Calu3 (cell line): ENCODE measurements at regions not wholly inside any gene's neighbourhood (a gene's known extent, or its start where the extent isn't known, plus 50 kb on each side); places are given as distances from the start of the nearest gene placed in this dataset.
A peak's percentile ranks its signal among the peaks of the same experiment; 100 is the strongest.
"Not testable (repeated sequence)": the region's sequence is repeated elsewhere in the genome, so short reads cannot be mapped to it uniquely, and the experiment has no call there.

Experiments used
- BruUV-seq: library from RNA; stranded (reverse); fragments of 400-500 nt; replicated peaks from 2 replicates; lab custom pipeline; 2021; lab: Mats Ljungman, UMichigan
- CTCF ChIA-PET: fragments of 300-600 bp; sonication (Branson Sonifier 250); formaldehyde crosslinking; loops from one replicate; lab custom pipeline; 2022; ENCODE audit warnings: antibody characterized with exemption; lab: Charles Lee
- DNase-seq: peaks from one replicate; pipeline ENCODE4 v3.0.0; 2022
- H3K27ac Mint-ChIP-seq: one replicate; pipeline ENCODE4 v1.8.0; 2022; ENCODE audit warnings: mixed read lengths; ENCODE audit not compliant: unreplicated experiment
- H3K27me3 Mint-ChIP-seq: one replicate; pipeline ENCODE4 v1.8.0; 2022; ENCODE audit warnings: mixed read lengths; ENCODE audit not compliant: unreplicated experiment
- H3K36me3 Mint-ChIP-seq: one replicate; pipeline ENCODE4 v1.8.0; 2022; ENCODE audit warnings: mild to moderate bottlenecking, moderate library complexity, mixed read lengths; ENCODE audit not compliant: insufficient read depth, unreplicated experiment
- H3K4me1 Mint-ChIP-seq: one replicate; pipeline ENCODE4 v1.8.0; 2022; ENCODE audit warnings: mild to moderate bottlenecking, low read depth, mixed read lengths; ENCODE audit not compliant: unreplicated experiment
- H3K4me3 Mint-ChIP-seq: one replicate; pipeline ENCODE4 v1.8.0; 2022; ENCODE audit warnings: mild to moderate bottlenecking, low read depth, moderate library complexity, mixed read lengths; ENCODE audit not compliant: unreplicated experiment
- H3K9me3 Mint-ChIP-seq: one replicate; pipeline ENCODE4 v1.8.0; 2022; ENCODE audit warnings: low read depth, mixed read lengths; ENCODE audit not compliant: unreplicated experiment
- intact Hi-C: fragments of 100-400 bp; cut with micrococcal nuclease; formaldehyde crosslinking; loops from one replicate; pipeline ENCODE4 v1.10.0; 2022; ENCODE audit not compliant: unreplicated experiment
- TF ChIP-seq, protein P1 (sequence below): fragments of 200-600 bp; IDR thresholded peaks from one replicate; pipeline ENCODE4 v1.8.0; 2022; ENCODE audit warnings: antibody characterized with exemption; ENCODE audit not compliant: unreplicated experiment

DNA sequence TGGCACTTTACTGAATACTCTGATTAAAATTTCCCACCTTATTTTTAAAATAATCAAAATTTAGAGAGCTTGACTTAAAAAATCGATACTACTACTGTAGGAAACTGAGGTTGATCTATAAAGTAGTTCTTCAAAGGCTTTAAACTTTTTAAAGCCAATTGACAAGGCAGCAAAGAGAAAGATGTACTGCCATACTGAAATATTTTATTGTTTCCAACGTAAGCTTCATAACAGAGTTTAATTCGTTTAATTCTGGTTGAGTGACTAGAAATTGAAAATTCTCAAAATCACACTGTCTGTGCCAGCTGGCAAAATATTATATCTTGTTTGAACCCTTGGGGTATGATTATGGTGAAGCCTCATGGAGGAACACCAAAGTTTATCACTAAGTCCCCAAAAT lies 207.6 kb downstream of the UNC5CL start:
- no peaks in the 10 kb centered on the region for H3K9me3 Mint-ChIP-seq
- no peaks in the 10 kb centered on the region for H3K4me1 Mint-ChIP-seq
- peaks cover 71% of the 10 kb centered on the region for H3K27me3 Mint-ChIP-seq
- TF ChIP-seq, protein P1, sequence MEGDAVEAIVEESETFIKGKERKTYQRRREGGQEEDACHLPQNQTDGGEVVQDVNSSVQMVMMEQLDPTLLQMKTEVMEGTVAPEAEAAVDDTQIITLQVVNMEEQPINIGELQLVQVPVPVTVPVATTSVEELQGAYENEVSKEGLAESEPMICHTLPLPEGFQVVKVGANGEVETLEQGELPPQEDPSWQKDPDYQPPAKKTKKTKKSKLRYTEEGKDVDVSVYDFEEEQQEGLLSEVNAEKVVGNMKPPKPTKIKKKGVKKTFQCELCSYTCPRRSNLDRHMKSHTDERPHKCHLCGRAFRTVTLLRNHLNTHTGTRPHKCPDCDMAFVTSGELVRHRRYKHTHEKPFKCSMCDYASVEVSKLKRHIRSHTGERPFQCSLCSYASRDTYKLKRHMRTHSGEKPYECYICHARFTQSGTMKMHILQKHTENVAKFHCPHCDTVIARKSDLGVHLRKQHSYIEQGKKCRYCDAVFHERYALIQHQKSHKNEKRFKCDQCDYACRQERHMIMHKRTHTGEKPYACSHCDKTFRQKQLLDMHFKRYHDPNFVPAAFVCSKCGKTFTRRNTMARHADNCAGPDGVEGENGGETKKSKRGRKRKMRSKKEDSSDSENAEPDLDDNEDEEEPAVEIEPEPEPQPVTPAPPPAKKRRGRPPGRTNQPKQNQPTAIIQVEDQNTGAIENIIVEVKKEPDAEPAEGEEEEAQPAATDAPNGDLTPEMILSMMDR, result no peak
- CTCF ChIA-PET, result no interaction called here
- no peaks in the 10 kb centered on the region for H3K36me3 Mint-ChIP-seq
- BruUV-seq, result no TSS peak
- no peak overlapping the region for H3K4me3 Mint-ChIP-seq
- DNase-seq, result no peak
- H3K27ac Mint-ChIP-seq, result no peak overlapping the region
- intact Hi-C loops, result no loop called here

DNA sequence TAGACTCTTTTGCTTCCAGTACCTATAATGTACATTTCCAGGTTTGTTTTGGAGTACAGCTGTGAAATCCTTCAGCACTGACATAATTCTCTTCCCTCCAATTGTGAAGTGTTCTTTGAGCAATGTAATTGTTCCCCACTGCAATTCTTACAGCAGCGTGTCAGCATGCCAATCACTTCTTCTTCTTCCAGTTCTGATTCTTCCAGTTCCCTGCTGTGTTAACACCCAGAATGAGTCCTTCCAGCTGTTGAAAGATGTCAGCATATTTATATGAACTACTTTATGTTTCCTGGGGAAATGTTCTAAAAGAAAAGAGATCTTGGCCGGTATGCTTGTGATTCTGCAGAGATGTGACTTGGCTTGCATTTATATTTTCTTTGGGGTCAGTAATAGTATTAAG lies 213.9 kb downstream of the UNC5CL start:
- intact Hi-C loops, result no loop called here
- H3K4me1 Mint-ChIP-seq, result no peaks in the 10 kb centered on the region
- no peak overlapping the region for H3K27ac Mint-ChIP-seq
- TF ChIP-seq, protein P1, result no peak
- no TSS peak for BruUV-seq
- CTCF ChIA-PET, result no interaction called here
- no peaks in the 10 kb centered on the region for H3K36me3 Mint-ChIP-seq
- peaks cover 60% of the 10 kb centered on the region for H3K27me3 Mint-ChIP-seq
- no peak overlapping the region for H3K4me3 Mint-ChIP-seq
- DNase-seq, result no peak
- H3K9me3 Mint-ChIP-seq, result no peaks in the 10 kb centered on the region

DNA sequence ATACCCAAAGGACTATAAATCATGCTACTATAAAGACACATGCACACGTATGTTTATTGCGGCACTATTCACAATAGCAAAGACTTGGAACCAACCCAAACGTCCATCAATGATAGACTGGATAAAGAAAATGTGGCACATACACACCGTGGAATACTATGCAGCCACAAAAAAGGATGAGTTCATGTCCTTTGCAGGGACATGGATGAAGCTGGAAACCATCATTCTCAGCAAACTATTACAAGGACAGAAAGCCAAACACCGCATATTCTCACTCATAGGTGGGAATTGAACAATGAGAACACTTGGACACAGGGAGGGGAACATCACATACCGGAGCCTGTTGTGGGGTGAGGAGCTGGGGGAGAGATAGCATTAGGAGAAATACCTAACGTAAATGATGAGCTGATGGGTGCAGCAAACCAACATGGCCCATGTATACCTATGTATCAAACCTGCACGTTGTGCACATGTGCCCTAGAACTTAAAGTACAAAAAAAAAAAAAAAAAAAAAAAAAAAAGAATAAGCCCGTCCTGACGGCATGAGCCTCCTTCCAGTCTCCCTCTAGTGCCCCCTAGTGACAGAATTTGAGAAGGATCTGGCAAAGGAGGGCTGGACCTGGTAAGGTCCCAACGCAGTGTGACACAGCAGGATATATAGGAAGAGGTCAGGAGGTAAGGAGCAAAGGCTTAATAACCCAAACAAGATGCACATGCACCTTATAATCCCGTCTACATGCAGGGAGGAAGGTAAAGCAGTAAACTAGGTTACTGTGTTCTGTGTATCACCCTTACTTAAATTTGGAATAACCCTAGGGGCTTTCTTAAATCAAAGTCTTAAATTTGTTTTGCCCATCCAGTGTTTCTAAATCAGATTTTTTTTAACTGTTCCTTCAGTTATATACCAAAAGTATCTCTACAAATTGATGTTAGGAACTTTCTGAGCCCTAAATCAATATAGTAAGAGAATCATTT lies 214.8 kb downstream of the UNC5CL start:
- H3K4me1 Mint-ChIP-seq, intact Hi-C loops, H3K36me3 Mint-ChIP-seq, H3K4me3 Mint-ChIP-seq, H3K9me3 Mint-ChIP-seq, BruUV-seq, H3K27ac Mint-ChIP-seq: not testable (repeated sequence)
- peaks cover 60% of the 10 kb centered on the region for H3K27me3 Mint-ChIP-seq
- CTCF ChIA-PET, result interaction anchor here (0.7 kb wide), 1 partner anchor 357 kb away, joined by 3 read pairs; no protein-coding TSS in a partner anchor
- TF ChIP-seq, protein P1, result peak; percentile 45
- DNase-seq, result peak; percentile 56

DNA sequence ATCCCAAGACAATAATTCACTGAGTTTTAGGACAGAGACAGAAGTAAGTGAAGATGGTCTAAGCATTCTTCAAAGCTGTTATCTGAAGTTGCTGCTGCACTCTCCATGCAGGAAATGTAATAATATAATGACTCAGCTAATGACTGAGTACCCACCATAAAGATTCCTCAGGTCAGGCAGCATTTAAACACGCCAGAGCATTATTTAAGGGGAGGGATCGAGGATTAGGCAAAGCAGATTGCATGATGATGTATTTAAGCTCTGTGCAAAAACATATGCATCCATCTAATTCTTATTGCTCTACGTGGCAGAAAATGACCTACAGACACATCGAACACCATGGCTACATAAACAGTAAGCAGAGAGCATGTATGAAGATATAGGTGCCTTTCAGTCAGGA lies 216.4 kb downstream of the UNC5CL start:
- H3K27me3 Mint-ChIP-seq, result peaks cover 60% of the 10 kb centered on the region
- H3K9me3 Mint-ChIP-seq, result no peaks in the 10 kb centered on the region
- H3K27ac Mint-ChIP-seq, result no peak overlapping the region
- BruUV-seq, result no TSS peak
- TF ChIP-seq, protein P1, result no peak
- no peak for DNase-seq
- CTCF ChIA-PET, result no interaction called here
- H3K4me3 Mint-ChIP-seq, result no peak overlapping the region
- no peaks in the 10 kb centered on the region for H3K36me3 Mint-ChIP-seq
- intact Hi-C loops, result no loop called here
- H3K4me1 Mint-ChIP-seq, result no peaks in the 10 kb centered on the region
